A673 (cell line): ENCODE measurements at regions not wholly inside any gene's neighbourhood (a gene's known extent, or its start where the extent isn't known, plus 50 kb on each side); places are given as distances from the start of the nearest gene placed in this dataset.

Source experiments
- BruUV-seq: library from RNA; stranded (reverse); fragments of 400-500 nt; replicated peaks from 2 replicates; lab custom pipeline; 2021; lab: Mats Ljungman, UMichigan
- CTCF ChIA-PET: fragments of 300-600 bp; sonication (Branson Sonifier 250); formaldehyde crosslinking; loops from one replicate; lab custom pipeline; 2022; ENCODE audit warnings: antibody characterized with exemption; lab: Charles Lee
- POLR2A ChIA-PET: fragments of 300-600 bp; sonication (Branson Sonifier 250); formaldehyde crosslinking; loops from one replicate; lab custom pipeline; 2022; ENCODE audit warnings: antibody characterized with exemption; ENCODE audit not compliant: low non-redundant PET; lab: Charles Lee
- DNase-seq: peaks from one replicate; pipeline ENCODE4 v3.0.0-alpha.2; 2015; ENCODE audit warnings: low spot score
- H3K27ac ChIP-seq: fragments of 200-600 bp; sonication (generic); 2 replicates; pipeline ENCODE4 v1.5.1; 2016; ENCODE audit warnings: mixed run types, low read depth, mild to moderate bottlenecking, mixed read lengths, antibody characterized with exemption, low read length; ENCODE audit not compliant: poor library complexity, severe bottlenecking
- H3K27me3 ChIP-seq: fragments of 200-600 bp; sonication (generic); replicated peaks from 2 replicates; pipeline ENCODE4 v1.6.1; 2017; ENCODE audit warnings: mixed run types, low read depth, mild to moderate bottlenecking, mixed read lengths, antibody characterized with exemption, low read length; ENCODE audit not compliant: insufficient read depth, poor library complexity
- H3K36me3 ChIP-seq: fragments of 200-600 bp; sonication (generic); 2 replicates; pipeline ENCODE4 v1.6.1; 2016; ENCODE audit warnings: mixed run types, mild to moderate bottlenecking, mixed read lengths, antibody characterized with exemption, low read length; ENCODE audit not compliant: insufficient read depth, poor library complexity, severe bottlenecking
- H3K4me1 ChIP-seq: fragments of 200-600 bp; sonication (generic); 2 replicates; pipeline ENCODE4 v1.6.1; 2017; ENCODE audit warnings: mixed run types, mild to moderate bottlenecking, mixed read lengths, antibody characterized with exemption, low read length; ENCODE audit not compliant: insufficient read depth, poor library complexity, severe bottlenecking
- H3K4me3 ChIP-seq: fragments of 200-600 bp; sonication (generic); 2 replicates; pipeline ENCODE4 v1.5.1; 2016; ENCODE audit warnings: low read depth, mixed run types, mild to moderate bottlenecking, mixed read lengths, low read length; ENCODE audit not compliant: poor library complexity, severe bottlenecking
- H3K9me3 ChIP-seq: fragments of 200-600 bp; sonication (generic); 2 replicates; pipeline ENCODE4 v1.6.1; 2016; ENCODE audit warnings: mixed run types, low read depth, mild to moderate bottlenecking, mixed read lengths, antibody characterized with exemption, low read length; ENCODE audit not compliant: poor library complexity, severe bottlenecking
- CTCF ChIP-seq: fragments of 300-800, 200-600 bp; sonication (generic); conservative IDR thresholded peaks from 2 replicates; pipeline ENCODE4 v1.5.1; 2017; ENCODE audit warnings: low read depth, mild to moderate bottlenecking, antibody characterized with exemption, low read length, moderate library complexity, mixed read lengths
- EZH2 ChIP-seq: fragments of 200-600 bp; sonication (generic); IDR thresholded peaks from 2 replicates; pipeline ENCODE4 v1.6.1; 2017; ENCODE audit warnings: borderline replicate concordance, low read depth, mild to moderate bottlenecking, mixed read lengths, antibody characterized with exemption, low read length; ENCODE audit not compliant: poor library complexity, severe bottlenecking
- intact Hi-C: fragments of 100-400 bp; cut with micrococcal nuclease; formaldehyde crosslinking; loops from one replicate; pipeline ENCODE4 v1.10.0; 2022; ENCODE audit not compliant: unreplicated experiment

GRCh38 chr3:159727506-159727905 lies 261.1 kb upstream of the IL12A start:
- ChIA-PET POLR2A (no interaction called here), CTCF (interaction anchor here (0.7 kb wide), 1 partner anchor 760 kb away, joined by 6 read pairs; no protein-coding TSS in a partner anchor)
- Histone ChIP-seq H3K27ac (no peak overlapping the region), H3K27me3 (peaks cover 5% of the 10 kb centered on the region), H3K4me1 (peaks cover 2% of the 10 kb centered on the region), H3K9me3 (no peaks in the 10 kb centered on the region), H3K4me3 (no peak overlapping the region), H3K36me3 (no peaks in the 10 kb centered on the region)
- no peak for DNase-seq
- intact Hi-C loops = no loop called here
- TF ChIP-seq CTCF (no peak), EZH2 (no peak)
- BruUV-seq = no TSS peak

- Histone ChIP-seq H3K27me3 (no peaks in the 10 kb centered on the region), H3K27ac (no peak overlapping the region), H3K9me3 (no peaks in the 10 kb centered on the region), H3K4me1 (peaks cover 10% of the 10 kb centered on the region), H3K36me3 (no peaks in the 10 kb centered on the region), H3K4me3 (no peak overlapping the region)
- BruUV-seq = no TSS peak
- intact Hi-C loops = no loop called here
- DNase-seq = no peak
- TF ChIP-seq CTCF (no peak), EZH2 (no peak)
- ChIA-PET POLR2A (interaction anchor here (0.6 kb wide), 1 partner anchor 565 kb away, joined by 3 read pairs; no protein-coding TSS in a partner anchor), CTCF (no interaction called here)
Measured at GRCh38 chr3:159731254-159731653, 257.4 kb upstream of the IL12A start.

GRCh38 chr3:159732172-159733111 lies 256.2 kb upstream of the IL12A start:
- BruUV-seq = no TSS peak
- no peaks in the 10 kb centered on the region for H3K36me3 ChIP-seq
- no peak for DNase-seq
- no peaks in the 10 kb centered on the region for H3K27me3 ChIP-seq
- no peak overlapping the region for H3K4me3 ChIP-seq
- ChIA-PET POLR2A (no interaction called here), CTCF (no interaction called here)
- no peaks in the 10 kb centered on the region for H3K9me3 ChIP-seq
- intact Hi-C loops = no loop called here
- peaks cover 10% of the 10 kb centered on the region for H3K4me1 ChIP-seq
- TF ChIP-seq EZH2 (no peak), CTCF (no peak)
- peak overlapping the region; percentile 2 for H3K27ac ChIP-seq
